Right renal cortex interstitium (tissue), 3 donors: ENCODE measurements at regions not wholly inside any gene's neighbourhood (a gene's known extent, or its start where the extent isn't known, plus 50 kb on each side); places are given as distances from the start of the nearest gene placed in this dataset.
A peak's percentile ranks its signal among the peaks of the same experiment; 100 is the strongest.

ENCODE experiments used
- DNase-seq, 3 donors: peaks; one replicate each; pipeline ENCODE4 v3.0.0-alpha.2; 2013; ENCODE audit warnings: low read depth in 3 of 3, low spot score in 2 of 3

DNA sequence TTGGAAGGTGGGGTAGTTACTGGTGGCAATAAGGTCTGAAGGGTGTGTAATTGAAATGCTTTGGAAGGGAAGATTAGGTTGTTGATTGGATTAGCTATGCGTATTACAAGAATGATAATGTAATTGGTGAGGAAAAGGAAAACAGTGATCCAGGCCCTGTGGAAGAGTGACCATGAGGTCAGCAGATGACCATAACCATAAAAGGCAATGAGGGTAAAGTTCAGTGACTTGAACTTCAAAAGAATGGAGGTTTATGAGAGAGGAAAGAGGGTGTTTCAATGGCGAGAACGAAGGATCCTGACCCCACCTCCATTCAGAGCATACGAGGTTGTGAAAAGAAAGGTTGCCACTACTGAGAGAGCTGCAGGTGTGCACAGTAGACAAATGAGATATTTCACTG, 439.7 kb downstream of the CCSER2 start:
- DNase-seq = no peak

DNA sequence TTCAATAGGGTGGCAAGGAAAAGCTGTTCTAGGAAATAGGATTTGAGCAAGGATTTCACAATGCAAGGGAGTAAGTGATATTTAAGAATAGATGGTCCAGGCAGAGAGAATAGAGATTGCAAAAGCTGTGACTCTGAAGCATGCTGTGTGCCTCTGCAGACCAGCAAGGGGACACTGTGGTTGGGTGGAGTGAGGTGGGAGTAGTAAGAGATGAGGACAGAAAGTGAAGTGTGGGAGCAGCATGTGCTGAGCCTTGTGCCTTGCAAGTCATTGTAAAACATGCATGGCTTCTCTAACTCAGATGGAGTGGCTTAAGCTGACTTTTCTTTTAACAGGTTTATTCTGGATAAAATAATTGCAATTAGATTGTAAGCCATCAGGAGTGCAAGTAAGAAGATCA, 442.4 kb downstream of the CCSER2 start:
- no peak for DNase-seq

DNA sequence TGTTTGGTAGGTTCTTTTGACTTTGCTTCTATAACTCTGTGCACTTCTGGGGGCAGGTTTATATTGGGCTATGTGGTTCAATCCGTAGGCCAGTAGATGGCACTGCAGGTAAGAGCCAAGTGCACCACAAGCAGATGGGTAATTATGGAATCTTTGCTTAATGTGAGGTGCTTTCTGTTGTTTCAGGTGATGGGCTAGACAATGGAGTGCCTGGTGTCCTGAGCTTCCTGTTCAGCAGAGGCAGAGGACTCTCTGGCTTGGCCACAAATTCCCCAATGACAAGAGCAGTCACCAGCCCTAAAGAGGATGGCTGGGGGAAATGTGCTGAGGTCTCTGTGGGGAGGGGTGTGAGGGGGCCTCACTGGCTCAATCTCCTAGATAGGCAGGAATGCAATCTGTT, 455.0 kb downstream of the CCSER2 start:
- DNase-seq = peak in 1 of 3 donors; percentile 16

DNA sequence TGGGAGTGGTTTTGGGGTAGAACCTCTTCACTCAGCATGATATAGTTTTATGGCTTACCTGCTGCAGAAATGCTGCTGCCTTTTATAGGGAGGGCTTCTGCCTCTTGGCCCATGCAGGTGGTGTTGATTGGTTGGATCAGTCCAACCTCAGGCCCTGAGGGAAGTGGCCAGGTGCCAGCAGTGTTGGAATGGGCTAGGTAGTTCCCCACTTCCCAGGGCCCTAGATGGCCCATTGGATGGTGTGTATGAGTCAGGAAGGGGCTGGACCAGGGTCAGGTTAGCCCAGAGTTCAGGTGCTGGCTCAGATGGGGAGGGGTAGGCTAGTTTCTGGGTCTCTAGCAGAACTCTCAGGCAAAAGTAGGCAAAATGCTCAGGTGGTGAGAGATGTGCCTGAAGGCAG, 455.5 kb downstream of the CCSER2 start:
- no peak for DNase-seq

DNA sequence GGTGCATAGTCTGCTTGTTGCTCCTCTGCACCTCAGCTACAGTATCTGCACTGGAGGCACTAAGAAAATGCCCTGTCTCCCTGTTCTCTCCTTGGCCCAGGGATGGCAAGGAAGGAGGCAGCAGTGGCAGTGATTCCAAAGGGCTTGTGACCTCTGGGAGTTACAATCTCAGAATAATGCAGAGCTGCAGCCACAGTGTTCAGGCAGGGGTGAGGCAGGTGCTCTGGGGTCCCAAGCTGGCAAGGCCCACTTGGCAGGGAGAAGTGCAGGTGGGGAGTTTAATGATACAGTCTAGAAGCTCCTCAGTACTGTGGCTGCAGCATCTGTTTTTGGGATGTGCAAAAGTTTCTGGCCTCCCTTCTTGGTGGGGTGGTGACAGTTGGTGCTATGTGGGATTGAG, 456.4 kb downstream of the CCSER2 start:
- no peak for DNase-seq

DNA sequence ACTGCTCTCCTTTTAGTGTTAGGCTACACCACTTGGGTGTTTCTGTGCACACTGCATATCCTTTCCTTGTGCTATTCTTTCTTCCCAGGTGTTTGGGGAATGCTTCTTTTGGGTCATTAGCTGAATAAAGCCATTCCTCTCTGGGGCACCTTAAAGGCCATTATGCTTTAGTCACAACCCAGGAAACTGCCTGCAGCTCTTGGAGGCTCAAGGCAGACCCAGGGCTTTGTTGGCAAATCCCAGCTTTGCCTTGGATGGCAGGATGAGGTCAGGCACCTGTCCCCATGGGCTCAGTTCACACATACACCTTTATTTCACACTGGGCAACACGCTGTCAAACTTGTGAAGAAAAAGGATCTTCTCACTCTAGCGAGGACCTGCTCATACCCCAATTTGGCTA, 460.6 kb downstream of the CCSER2 start:
- DNase-seq = no peak

DNA sequence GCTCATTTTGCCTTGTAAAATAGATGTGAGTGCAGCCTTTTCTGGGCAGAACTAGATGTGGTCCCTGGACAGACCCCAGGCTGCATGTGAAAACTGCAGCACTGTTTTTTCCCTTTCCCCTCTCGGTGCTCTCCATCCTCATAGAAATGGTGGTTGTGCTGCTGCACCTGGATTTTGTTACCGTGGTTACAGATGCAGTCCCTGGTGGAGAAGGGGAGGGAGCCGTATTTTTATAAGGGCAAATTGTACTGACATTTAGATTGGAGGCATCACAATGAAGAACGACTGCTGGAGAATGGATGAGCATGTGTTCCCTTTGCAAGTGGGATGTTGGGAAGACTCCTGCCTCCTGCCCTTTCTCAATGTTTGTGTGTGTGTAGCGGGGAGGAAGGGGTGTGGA, 469.9 kb downstream of the CCSER2 start:
- DNase-seq = no peak

DNA sequence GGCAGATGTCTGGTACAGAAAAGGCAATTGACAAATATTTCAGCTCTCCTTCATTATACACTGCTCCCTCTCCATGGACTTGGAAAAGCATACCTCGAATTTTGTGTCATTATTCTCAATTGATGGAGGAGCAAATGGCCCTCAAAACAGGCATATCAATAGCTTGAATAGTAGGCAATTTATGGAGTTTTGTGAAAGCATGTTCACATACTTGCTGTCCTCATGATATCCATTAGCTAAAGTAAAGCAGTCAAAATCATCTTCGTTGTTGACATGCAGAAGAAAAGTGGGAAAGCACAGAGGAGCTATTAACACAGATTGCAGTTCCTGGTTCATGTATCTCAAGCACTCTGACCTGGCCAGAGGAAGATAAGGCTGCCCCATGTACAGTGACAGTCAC, 472.8 kb downstream of the CCSER2 start:
- no peak for DNase-seq

DNA sequence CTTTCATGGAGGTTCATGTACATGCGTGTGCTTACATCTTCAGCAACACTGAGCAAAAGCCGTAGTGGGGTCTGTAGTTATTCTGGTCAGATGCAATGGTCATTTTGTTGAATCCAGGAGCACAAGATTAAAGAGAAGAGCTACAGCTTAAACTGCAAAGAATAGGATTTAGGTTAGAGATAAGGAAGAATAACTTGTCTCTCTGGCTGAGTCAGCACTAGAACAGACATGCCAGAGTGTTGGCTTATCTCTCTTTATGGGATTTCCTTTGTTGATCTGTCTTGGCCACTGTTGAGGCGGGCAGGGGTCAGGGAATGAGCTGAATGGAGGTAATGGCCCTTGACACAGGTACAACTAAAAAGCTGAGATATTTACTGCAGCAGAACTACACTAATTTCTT, 473.5 kb downstream of the CCSER2 start:
- DNase-seq = no peak

DNA sequence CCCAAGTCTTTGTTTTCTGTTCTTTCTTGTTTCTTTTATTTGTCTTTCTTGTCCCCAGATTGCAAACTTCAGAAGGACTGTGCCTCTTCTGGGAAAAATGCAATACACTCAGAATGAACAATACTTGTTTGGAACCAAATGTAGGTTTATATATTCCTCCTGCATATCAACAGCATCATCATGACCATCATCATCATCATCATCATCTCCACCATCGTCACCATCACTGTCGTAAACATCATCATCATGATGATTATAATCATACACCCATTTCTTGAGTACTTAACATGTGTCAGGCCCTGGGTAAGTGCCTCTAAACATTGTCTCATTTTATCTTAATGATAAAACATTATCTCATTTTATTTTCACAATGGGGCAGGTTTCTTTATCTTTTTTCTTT, 476.8 kb downstream of the CCSER2 start:
- no peak for DNase-seq

DNA sequence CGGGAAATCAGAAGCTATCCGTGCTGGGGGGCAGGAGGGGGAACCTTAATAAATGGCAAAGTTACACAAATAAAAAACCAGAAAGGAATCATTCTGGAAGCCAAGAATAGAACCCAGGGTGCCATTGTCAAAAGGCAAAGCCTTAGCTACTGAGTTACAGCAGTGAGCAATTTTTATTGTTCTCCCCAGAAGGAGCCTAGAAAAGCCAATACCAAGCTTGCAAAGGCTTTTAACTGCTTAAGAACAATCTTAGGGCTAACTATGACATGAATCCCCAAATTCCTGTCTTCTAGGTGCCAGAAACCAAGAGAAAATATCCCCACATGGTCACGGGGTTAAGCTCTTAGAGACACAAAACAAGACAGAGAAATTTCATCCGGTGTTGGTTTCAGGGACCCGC, 482.7 kb downstream of the CCSER2 start:
- DNase-seq = no peak

DNA sequence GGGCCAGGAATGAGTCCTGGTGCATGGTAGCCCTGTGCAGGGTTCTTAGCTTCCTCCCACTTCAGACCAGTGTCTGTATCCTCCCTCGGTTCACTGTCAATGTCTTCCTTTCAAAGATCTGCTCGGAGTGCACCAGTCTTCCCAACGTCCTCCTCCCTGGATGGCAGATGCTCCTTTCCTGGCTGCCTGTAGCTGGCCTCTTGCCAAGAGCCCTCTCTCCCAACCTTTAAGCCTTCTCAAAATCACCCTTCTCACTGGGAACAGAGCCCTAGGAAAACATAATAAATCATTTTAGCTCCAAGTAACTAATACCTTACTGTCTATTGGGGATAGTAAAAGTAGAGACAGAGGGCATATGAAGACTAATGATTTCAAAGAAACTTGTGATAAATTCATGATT, 490.6 kb downstream of the CCSER2 start:
- no peak for DNase-seq

DNA sequence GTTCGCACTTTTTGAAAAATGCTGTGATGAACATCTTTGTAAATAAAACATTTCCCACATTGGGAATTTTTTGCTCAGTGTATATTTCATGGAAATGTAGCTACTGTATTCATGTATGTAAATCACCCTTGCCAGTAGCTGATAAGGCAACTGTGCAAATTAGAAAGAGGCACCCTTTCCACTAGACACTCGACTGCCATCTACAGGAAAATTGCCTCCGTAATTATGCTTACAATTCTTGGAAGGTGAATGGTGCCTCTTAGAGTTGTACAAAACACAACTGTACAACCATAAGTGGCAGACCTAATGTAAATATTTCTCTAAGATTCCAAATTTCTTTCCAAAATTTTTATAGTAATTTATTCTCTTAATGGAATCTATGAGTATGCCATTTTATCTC, 491.7 kb downstream of the CCSER2 start:
- no peak for DNase-seq

DNA sequence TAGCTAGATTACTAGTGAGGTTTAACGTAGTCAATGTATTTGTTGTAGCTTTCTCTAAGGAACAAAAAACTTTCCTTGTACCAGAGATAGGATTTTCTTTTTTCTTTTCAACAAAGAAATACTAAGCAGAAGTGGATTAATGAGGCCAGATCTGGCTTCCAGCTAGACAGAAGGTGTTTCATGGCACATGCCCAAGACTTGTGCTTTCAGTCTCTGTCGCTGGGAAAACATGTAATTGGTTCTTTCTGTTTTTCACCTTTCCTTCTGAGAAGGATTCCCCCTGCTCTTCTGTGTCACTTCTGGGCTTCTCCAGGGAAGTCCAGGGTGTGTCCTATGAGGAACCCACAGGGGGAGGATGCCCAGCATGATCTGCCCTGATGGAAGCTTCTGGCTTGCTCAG, 492.2 kb downstream of the CCSER2 start:
- no peak for DNase-seq

DNA sequence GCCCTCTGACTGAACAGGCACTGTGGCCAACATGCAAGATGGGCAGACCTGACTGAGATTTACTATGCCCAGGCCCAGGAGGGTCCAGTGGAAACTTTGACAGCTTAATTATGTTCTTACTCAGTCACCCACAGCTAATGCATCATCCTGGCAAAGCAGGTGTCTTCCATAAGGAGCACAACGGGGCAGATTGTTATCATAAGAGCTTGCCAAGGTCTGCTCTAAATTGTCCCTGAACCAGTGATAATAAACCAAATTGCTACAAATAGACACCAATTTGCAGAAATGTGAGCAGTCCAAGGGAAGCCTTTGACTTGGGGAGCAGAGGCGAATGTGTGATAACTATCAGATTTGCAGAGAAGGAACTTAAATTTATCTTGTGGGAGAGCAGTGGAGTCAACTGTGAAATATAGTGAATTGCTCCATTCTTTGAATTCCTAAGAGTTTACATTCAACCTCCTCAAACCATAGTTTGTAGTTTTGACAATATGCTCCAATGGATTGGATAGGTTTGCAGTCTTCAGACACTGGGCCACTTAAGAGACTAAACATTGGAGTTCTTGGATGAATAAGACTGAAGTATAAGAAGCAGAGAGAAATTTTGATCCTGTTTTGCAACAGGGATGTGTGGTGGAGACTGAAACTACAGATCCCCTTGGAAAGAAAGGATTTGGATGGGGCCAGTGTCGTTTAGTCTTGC, 494.7 kb downstream of the CCSER2 start:
- DNase-seq = no peak

DNA sequence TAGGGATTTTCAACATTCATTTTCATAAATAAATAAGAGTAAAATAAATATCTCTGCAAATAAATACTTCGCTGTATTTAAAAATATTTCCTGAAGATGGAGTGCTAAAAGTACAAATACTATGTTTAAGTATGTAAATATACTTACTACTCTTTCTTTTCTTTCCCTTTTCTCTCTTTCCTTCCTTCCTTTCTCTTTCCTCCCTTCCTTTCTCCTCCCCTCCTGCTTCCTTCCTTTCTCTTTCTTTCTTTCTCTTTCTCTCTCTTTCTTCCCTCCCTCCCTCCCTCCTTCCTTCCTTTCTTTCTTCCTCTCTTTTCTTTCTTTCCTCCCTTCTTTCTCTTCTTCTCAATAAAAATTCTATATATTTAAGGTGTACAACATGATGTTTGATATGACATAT, 496.1 kb downstream of the CCSER2 start:
- DNase-seq = no peak

DNA sequence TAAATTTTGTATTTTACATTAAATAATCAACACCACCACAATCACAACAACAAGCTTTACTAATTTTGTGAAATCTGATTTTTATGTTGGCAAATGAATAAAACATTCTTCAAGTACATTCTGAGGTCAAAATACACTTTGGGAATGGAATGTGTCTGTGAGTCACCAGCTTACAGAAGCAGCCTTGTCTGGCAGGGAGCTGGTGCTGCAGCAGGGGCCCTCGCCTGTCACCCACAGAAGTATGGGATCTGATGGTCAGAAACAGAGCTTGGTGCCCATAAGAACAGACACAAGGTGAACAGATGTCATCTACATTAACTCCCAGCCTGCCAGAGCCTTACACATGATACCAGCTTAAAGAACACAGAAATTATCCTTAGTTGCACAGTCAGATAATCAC, 496.9 kb downstream of the CCSER2 start:
- no peak for DNase-seq

DNA sequence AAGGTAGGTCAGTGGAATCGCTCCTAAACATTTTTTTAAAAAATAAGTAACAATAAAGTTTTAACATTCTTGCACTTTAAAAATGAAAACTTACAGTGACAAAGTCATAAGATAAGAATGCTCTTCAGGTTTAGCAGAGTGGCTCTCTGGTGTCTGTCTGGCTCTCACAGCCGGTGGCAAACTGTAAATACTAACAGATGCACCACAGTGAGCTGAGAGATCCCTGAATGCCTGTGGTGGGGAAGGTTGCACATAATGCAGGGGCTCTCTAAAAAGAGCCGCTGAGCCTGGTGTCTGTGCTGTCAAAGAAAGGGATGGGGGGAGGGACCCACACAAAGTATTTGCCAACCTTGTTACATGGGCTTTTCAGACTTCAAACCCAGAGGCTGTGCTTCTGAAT, 498.3 kb downstream of the CCSER2 start:
- no peak for DNase-seq

DNA sequence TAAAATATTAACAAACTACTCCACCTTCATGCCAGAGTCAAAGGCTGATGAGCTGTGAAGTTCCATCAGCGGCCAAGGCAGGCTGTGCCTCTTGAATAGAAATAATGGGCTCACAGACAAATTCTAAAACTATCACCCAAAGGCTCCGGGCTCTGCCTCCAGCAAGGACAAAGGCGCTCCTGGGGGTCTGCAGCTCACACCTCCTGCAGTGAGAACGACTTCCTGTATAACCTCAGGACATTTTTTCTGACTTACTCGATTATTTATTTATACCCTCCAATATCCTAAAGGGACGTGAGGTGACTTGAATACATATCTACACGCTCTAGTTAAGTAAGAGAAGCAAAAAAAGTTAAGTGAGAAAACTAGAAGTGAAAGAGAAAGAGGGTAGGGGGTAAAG, 500.7 kb downstream of the CCSER2 start:
- DNase-seq = no peak

DNA sequence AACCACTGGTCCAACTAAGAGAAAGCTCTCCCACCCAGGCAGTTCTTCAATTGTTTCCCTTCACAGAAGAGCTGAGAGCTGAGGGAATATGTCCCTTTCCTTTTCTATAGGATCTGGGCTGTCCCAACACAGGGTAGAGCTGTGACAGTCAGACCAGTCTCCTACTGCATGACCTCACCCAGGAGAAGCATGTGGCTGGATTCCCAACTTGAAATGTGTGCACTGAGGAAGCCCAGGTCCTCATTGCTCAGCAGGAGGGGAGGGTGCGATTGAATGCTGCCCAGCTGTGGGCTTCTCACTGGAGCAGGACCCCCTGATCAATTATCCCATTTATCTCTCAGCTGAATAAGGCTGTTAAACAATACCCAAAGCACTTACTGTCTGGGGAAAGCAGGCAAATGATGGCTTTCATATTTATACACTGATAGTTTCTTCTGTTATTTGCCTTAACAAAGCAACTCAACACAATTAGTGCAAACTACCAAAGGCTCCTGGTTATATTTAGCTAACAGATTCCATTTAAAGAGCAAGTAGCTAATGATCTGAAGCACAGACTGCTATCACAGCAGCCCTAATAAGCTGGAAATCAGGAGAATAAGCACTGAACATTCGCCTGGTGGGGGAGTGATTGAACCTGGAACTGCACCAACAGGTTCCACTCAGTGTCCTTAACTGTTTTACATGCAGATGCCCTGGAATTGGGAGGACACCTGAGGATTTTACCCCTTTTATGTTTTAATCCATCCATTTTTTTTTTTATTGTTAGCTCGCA, 508.8 kb downstream of the CCSER2 start:
- no peak for DNase-seq

DNA sequence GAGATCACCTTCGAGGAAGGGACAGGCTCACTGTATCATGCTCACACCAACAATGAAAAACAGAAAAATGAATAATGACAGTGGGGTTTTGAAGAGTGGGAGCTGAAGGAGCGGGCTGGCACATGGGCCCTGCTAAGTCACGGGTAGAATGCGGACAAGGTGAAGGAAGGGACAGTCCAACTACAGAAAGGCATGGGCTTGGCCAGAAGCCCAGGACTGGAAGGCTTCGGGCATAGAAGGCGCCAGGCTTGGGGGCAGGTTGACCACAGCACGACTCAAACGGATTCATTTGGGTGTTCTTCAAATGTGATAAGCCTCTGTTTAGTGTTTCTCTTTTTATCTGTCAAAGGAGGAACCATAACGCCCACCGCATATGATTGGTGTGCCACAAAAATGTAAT, 509.5 kb downstream of the CCSER2 start:
- DNase-seq = no peak

DNA sequence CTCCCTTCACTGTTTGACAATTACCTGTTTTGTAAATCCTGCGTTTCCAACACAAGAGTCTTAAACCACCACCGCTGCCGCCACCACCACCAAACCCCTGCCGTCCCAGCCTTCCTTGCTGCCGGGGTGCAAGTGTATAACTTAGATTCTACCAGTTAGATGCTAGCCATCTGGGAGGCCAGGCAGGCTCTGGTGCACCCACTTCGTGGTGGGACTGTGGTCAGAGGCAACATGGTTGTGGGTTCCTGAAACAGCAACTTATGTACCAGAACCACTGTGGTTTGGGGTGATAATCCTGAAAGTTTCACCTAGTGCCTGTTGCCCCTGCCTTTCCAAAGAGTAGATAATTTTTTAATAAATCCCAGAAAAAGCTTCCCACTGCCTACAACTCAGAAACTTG, 510.5 kb downstream of the CCSER2 start:
- DNase-seq = no peak

DNA sequence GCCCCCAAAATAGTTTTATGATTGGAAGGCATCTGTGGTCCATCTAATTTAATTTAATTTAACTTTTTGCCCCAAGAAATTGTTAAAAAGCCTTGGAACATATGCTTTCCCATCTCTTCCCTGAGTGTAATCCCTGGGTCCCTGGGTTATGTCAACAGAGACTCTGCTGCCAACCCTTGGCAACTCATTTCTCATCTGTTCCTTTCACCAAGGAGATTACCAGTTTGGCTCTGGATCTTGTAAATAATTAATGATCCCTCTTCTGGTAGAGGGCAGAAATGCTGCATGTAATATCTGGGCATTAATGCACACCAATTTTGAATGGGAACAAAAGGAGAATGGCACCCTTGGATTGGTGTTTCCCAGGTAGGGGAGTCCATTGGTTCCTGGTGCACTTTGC, 514.2 kb downstream of the CCSER2 start:
- no peak for DNase-seq
